PC-3 (cell line): ENCODE measurements at regions not wholly inside any gene's neighbourhood (a gene's known extent, or its start where the extent isn't known, plus 50 kb on each side); places are given as distances from the start of the nearest gene placed in this dataset.

Experiments
- ATAC-seq: fragments of 200-7000 bp; cut with Tn5 transposase; 2 replicates; pipeline ENCODE4 v1.9.1; 2020; ENCODE audit warnings: mild to moderate bottlenecking, moderate library complexity
- BruUV-seq: library from RNA; stranded (reverse); fragments of 400-500 nt; replicated peaks from 2 replicates; lab custom pipeline; 2021; lab: Mats Ljungman, UMichigan
- CTCF ChIA-PET: fragments of 300-600 bp; sonication (Branson Sonifier 250); formaldehyde crosslinking; loops from one replicate; lab custom pipeline; 2022; ENCODE audit warnings: antibody characterized with exemption; lab: Charles Lee
- POLR2A ChIA-PET: fragments of 300-600 bp; sonication (Branson Sonifier 250); formaldehyde crosslinking; loops from one replicate; lab custom pipeline; 2022; ENCODE audit warnings: antibody characterized with exemption; ENCODE audit not compliant: unreplicated experiment; lab: Charles Lee
- DNase-seq: peaks from one replicate; pipeline ENCODE4 v3.0.0-alpha.2; 2015
- H2AFZ ChIP-seq: fragments of 300-600 bp; sonication (generic); 2 replicates; pipeline ENCODE4 v1.6.0; 2016; ENCODE audit warnings: antibody characterized with exemption, low read length
- H3F3A ChIP-seq: fragments of 300-600 bp; sonication (generic); one replicate; pipeline ENCODE4 v1.6.0; 2017; ENCODE audit warnings: antibody characterized with exemption, low read length, control low read depth, mild to moderate bottlenecking; ENCODE audit not compliant: unreplicated experiment
- H3K27ac ChIP-seq: fragments of 300-600 bp; sonication (generic); 2 replicates; pipeline ENCODE4 v1.5.1; 2016; ENCODE audit warnings: mild to moderate bottlenecking, low read length
- H3K27me3 ChIP-seq: fragments of 300-600 bp; sonication (generic); 2 replicates; pipeline ENCODE4 v1.6.1; 2016; ENCODE audit warnings: low read length, mixed read lengths
- H3K36me3 ChIP-seq: fragments of 300-600 bp; sonication (generic); 2 replicates; pipeline ENCODE4 v1.6.1; 2016; ENCODE audit warnings: low read depth, mixed run types, low read length, mixed read lengths
- H3K4me1 ChIP-seq: fragments of 300-600 bp; sonication (generic); 2 replicates; pipeline ENCODE4 v1.5.1; 2016; ENCODE audit warnings: low read length; ENCODE audit not compliant: insufficient read depth
- H3K4me2 ChIP-seq: fragments of 300-600 bp; sonication (generic); 2 replicates; pipeline ENCODE4 v1.6.0; 2016; ENCODE audit warnings: low read length
- H3K4me3 ChIP-seq: fragments of 300-600 bp; sonication (generic); 2 replicates; pipeline ENCODE4 v1.5.1; 2016; ENCODE audit warnings: mild to moderate bottlenecking, low read length, mixed read lengths
- H3K79me2 ChIP-seq: fragments of 300-600 bp; sonication (generic); 2 replicates; pipeline ENCODE4 v1.6.1; 2017; ENCODE audit warnings: low read length, mixed read lengths
- H3K9ac ChIP-seq: fragments of 300-600 bp; sonication (generic); 2 replicates; pipeline ENCODE4 v1.6.0; 2016; ENCODE audit warnings: mild to moderate bottlenecking, low read length
- H3K9me2 ChIP-seq: fragments of 300-600 bp; sonication (generic); replicated peaks from 2 replicates; pipeline ENCODE4 v1.6.1; 2016; ENCODE audit warnings: mixed run types, low read length, mixed read lengths
- H3K9me3 ChIP-seq: fragments of 300-600 bp; sonication (generic); 2 replicates; pipeline ENCODE4 v1.6.1; 2016; ENCODE audit warnings: low read length, mixed read lengths
- H4K20me1 ChIP-seq: fragments of 300-600 bp; sonication (generic); 2 replicates; pipeline ENCODE4 v1.6.1; 2016; ENCODE audit warnings: low read length, mixed read lengths
- EZH2 ChIP-seq: fragments of 300-600 bp; sonication (generic); IDR thresholded peaks from one replicate; pipeline ENCODE4 v1.6.1; 2017; ENCODE audit warnings: antibody characterized with exemption, mild to moderate bottlenecking, low read length; ENCODE audit not compliant: unreplicated experiment
- EZH2phosphoT487 ChIP-seq: fragments of 300-600 bp; sonication (generic); IDR thresholded peaks from 2 replicates; pipeline ENCODE4 v1.6.1; 2018; ENCODE audit warnings: mild to moderate bottlenecking, antibody characterized with exemption, low read length, borderline replicate concordance
- intact Hi-C: fragments of 100-400 bp; cut with micrococcal nuclease; formaldehyde crosslinking; loops from 2 replicates; pipeline ENCODE4 v1.9.0; 2023
- TF ChIP-seq, protein P1 (sequence below): fragments of 300-600 bp; sonication (generic); conservative IDR thresholded peaks from 2 replicates; pipeline ENCODE4 v1.5.1; 2017; ENCODE audit warnings: antibody characterized with exemption, low read depth, mild to moderate bottlenecking, low read length

DNA sequence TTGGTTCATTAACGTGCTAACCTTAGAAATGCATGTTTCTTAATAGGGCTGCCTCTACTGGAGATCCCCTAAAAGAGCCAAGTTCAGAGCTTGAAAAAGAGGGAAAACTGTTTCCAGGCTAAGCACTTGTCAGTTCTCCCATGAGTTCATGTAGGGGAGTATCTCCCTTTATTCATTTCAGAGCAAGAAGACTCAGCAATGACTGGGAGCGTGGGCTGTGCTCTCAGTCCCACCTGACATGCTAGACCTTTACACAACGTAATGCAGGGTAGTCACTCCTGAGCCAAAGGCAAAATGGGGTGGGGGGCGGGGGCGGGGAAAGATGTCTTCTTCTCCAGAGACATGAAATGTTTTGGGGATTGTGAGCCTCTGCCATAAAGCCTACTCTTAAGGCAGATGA lies 420.1 kb upstream of the MCTP2 start:
- H3K79me2 ChIP-seq: no peaks in the 10 kb centered on the region
- H3K27me3 ChIP-seq: no peaks in the 10 kb centered on the region
- H3K36me3 ChIP-seq: no peaks in the 10 kb centered on the region
- no peak overlapping the region for H3K27ac ChIP-seq
- BruUV-seq: no TSS peak
- no peaks in the 10 kb centered on the region for H3F3A ChIP-seq
- ATAC-seq (no peak), DNase-seq (no peak)
- CTCF ChIA-PET: no interaction called here
- POLR2A ChIA-PET: no interaction called here
- intact Hi-C loops: no loop called here
- no peak overlapping the region for H3K9ac ChIP-seq
- H4K20me1 ChIP-seq: no peaks in the 10 kb centered on the region
- TF ChIP-seq, protein P1, sequence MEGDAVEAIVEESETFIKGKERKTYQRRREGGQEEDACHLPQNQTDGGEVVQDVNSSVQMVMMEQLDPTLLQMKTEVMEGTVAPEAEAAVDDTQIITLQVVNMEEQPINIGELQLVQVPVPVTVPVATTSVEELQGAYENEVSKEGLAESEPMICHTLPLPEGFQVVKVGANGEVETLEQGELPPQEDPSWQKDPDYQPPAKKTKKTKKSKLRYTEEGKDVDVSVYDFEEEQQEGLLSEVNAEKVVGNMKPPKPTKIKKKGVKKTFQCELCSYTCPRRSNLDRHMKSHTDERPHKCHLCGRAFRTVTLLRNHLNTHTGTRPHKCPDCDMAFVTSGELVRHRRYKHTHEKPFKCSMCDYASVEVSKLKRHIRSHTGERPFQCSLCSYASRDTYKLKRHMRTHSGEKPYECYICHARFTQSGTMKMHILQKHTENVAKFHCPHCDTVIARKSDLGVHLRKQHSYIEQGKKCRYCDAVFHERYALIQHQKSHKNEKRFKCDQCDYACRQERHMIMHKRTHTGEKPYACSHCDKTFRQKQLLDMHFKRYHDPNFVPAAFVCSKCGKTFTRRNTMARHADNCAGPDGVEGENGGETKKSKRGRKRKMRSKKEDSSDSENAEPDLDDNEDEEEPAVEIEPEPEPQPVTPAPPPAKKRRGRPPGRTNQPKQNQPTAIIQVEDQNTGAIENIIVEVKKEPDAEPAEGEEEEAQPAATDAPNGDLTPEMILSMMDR: no peak
- H3K4me1 ChIP-seq: no peaks in the 10 kb centered on the region
- no peaks in the 10 kb centered on the region for H3K9me3 ChIP-seq
- no peak overlapping the region for H3K4me2 ChIP-seq
- H3K9me2 ChIP-seq: no peaks in the 10 kb centered on the region
- H2AFZ ChIP-seq: no peak overlapping the region
- H3K4me3 ChIP-seq: no peak overlapping the region

DNA sequence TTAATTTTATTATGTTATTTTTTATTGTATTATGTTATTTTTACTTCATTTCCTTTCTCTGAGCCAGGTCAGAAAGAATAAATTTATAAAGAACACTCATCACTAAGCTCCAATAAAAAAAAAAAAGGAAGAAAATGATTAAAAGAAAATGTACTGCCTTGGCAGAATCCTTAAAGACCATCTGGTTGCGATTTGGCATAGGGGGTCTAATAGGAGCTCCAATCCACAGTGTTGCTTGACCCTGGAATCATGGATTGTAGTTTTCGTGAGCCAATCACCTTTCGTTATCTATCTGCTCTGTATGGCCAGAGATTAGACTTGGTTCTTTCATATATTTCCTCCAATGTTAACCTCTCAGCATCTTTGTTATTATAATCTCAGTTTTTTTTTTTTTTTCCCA lies 421.8 kb upstream of the MCTP2 start:
- DNase-seq: no peak
- CTCF ChIA-PET: no interaction called here
- TF ChIP-seq EZH2 (no peak), EZH2phosphoT487 (no peak)
- TF ChIP-seq, protein P1: no peak
- Histone ChIP-seq H3K36me3 (no peaks in the 10 kb centered on the region), H3K27me3 (no peaks in the 10 kb centered on the region), H3K9me3 (no peaks in the 10 kb centered on the region), H3F3A (no peaks in the 10 kb centered on the region), H3K9me2 (no peaks in the 10 kb centered on the region), H3K4me2 (no peak overlapping the region), H3K4me1 (no peaks in the 10 kb centered on the region), H4K20me1 (no peaks in the 10 kb centered on the region), H3K9ac (no peak overlapping the region), H2AFZ (no peak overlapping the region), H3K27ac (no peak overlapping the region), H3K4me3 (no peak overlapping the region), H3K79me2 (no peaks in the 10 kb centered on the region)
- intact Hi-C loops: no loop called here
- ATAC-seq: no peak
- POLR2A ChIA-PET: no interaction called here
- BruUV-seq: no TSS peak

DNA sequence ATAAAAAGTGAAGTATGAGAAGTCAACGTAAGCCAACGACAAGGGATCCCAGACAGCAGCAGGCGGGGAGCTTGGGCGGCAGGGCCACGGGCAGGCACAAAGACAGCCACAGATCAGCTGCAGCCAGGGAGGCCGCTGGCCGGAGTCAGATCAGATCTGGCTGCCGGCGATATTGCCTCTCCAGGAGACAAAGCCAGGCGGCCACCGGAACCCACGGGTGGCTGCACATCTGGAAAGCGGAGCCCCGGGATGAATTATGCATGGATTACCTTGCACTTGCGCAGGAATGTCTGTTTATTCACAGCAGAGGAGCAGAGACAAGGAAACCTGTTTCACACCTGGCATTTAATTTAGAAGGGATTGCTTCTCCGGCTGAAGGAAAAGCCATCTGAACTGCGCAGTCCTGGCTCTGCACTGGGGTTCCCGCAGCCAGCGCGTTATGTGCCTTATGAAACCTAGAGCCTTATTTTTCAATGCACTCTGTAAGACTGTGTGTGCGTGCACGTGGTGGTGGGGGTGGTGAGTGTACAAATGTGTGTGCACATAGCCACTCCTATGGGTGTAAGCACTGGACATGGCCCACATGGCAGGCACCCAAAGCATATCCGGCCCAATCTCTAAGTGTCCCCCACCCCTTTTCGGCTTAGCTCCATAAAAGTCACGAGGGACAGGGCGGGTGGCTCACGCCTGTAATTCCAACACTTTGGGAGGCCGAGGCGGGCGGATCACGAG lies 427.8 kb upstream of the MCTP2 start:
- Histone ChIP-seq H3K27ac (no peak overlapping the region), H3K9me3 (no peaks in the 10 kb centered on the region), H4K20me1 (no peaks in the 10 kb centered on the region), H3F3A (no peaks in the 10 kb centered on the region), H3K79me2 (no peaks in the 10 kb centered on the region), H3K27me3 (peaks cover 17% of the 10 kb centered on the region), H3K4me3 (no peak overlapping the region), H2AFZ (no peak overlapping the region), H3K9ac (no peak overlapping the region), H3K36me3 (no peaks in the 10 kb centered on the region), H3K9me2 (no peaks in the 10 kb centered on the region), H3K4me1 (no peaks in the 10 kb centered on the region), H3K4me2 (no peak overlapping the region)
- POLR2A ChIA-PET: no interaction called here
- ATAC-seq (no peak), DNase-seq (no peak)
- TF ChIP-seq, protein P1: no peak
- TF ChIP-seq EZH2phosphoT487: no peak
- no peak for TF ChIP-seq EZH2
- intact Hi-C loops: no loop called here
- CTCF ChIA-PET: no interaction called here
- BruUV-seq: no TSS peak
